Activated CD4-positive, alpha-beta T cell treated with anti-CD3 and anti-CD28 coated beads, Interleukin-2, amount 10 ng/mL, durations not matched to agents 7 days and 5 days (primary cell): ENCODE measurements at regions not wholly inside any gene's neighbourhood (a gene's known extent, or its start where the extent isn't known, plus 50 kb on each side); places are given as distances from the start of the nearest gene placed in this dataset.
"Not testable (repeated sequence)": the region's sequence is repeated elsewhere in the genome, so short reads cannot be mapped to it uniquely, and the experiment has no call there.

Experiments used
- CTCF ChIA-PET: fragments of 350-600 bp; sonication (Branson Sonifier 250); formaldehyde crosslinking; loops from one replicate; lab custom pipeline; 2021; ENCODE audit warnings: antibody characterized with exemption; lab: Charles Lee
- POLR2A ChIA-PET: fragments of 350-600 bp; sonication (Branson Sonifier 250); formaldehyde crosslinking; loops from one replicate; lab custom pipeline; 2021; ENCODE audit warnings: antibody characterized with exemption; lab: Charles Lee
- DNase-seq: peaks from one replicate; pipeline ENCODE4 v3.0.0-alpha.2; 2020
- H3K27ac Mint-ChIP-seq: one replicate; pipeline ENCODE4 v1.8.0; 2021; ENCODE audit warnings: mild to moderate bottlenecking, moderate library complexity, mixed read lengths
- H3K27me3 Mint-ChIP-seq: one replicate; pipeline ENCODE4 v1.8.0; 2021; ENCODE audit warnings: mixed read lengths
- H3K36me3 Mint-ChIP-seq: one replicate; pipeline ENCODE4 v1.8.0; 2021; ENCODE audit warnings: low read depth, mixed read lengths
- H3K4me1 Mint-ChIP-seq: one replicate; pipeline ENCODE4 v1.8.0; 2021; ENCODE audit warnings: mixed read lengths
- H3K4me3 Mint-ChIP-seq: one replicate; pipeline ENCODE4 v1.8.0; 2021; ENCODE audit warnings: mild to moderate bottlenecking, moderate library complexity, mixed read lengths
- H3K9me3 Mint-ChIP-seq: one replicate; pipeline ENCODE4 v1.8.0; 2021; ENCODE audit warnings: mixed read lengths

- POLR2A ChIA-PET: no interaction called here
Observed at GRCh38 chr13:22874839-22875238, 305.9 kb upstream of the SGCG start.

GRCh38 chr13:22877421-22877820 is 303.4 kb upstream of the SGCG start:
- Mint-ChIP-seq H3K27me3 (no peaks in the 10 kb centered on the region), H3K36me3 (no peaks in the 10 kb centered on the region), H3K4me1 (no peaks in the 10 kb centered on the region), H3K27ac (no peak overlapping the region), H3K9me3 (peaks cover 4% of the 10 kb centered on the region), H3K4me3 (no peak overlapping the region)
- POLR2A ChIA-PET: no interaction called here
- DNase-seq: no peak
- CTCF ChIA-PET: no interaction called here

More at GRCh38 chr13:22874839-22875238, 305.9 kb upstream of the SGCG start:
- H3K36me3 Mint-ChIP-seq: no peaks in the 10 kb centered on the region
- no peak overlapping the region for H3K4me3 Mint-ChIP-seq
- H3K9me3 Mint-ChIP-seq: peaks cover 4% of the 10 kb centered on the region
- no peak overlapping the region for H3K27ac Mint-ChIP-seq
- no peaks in the 10 kb centered on the region for H3K27me3 Mint-ChIP-seq
- no peak for DNase-seq
- H3K4me1 Mint-ChIP-seq: no peaks in the 10 kb centered on the region
- CTCF ChIA-PET: no interaction called here

DNA sequence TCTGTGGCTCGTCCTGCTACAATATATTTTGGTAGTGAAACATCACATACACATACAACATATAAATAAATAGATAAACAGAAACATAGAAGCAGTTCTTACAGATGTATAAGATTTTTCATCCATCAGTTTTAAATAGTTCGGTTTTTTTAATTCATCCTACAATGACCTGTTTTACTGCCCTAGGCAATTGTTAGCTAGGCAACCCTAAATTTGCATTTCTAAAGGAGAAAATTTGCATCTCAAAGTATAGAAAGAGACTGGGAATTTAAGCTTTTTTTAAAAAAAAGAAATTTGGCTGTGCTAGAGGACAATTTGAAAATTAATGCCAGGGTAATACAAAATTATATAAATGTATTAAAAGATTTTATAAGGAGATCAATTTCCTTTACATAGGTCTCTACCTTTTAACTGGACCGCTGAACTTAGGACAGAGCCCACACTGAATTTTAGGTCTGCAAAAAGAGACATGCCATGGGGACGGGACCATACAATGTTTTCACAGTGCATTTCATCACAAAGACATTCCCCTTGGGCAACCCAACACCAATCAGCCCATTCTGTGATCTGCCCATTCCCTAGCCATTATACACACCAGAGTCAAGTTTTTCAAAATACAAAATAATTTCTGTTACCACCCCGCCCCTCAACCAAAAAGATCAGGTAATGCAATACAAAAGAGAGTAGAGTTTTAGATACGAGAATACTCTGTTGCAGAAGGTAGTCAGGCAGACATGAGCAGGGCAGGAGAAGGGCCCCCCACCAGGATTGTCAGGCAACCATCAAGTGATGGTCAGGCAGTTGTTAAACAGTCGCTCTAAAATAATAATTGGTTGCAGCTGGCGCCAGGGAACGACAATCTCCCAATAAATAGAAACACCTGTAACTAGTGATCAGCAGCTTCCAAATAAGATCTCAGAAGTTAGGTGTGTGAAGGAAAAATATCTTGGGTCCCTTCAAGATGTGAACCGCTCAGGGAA is 299.7 kb upstream of the SGCG start:
- CTCF ChIA-PET: no interaction called here

GRCh38 chr13:22881721-22882608 is 298.8 kb upstream of the SGCG start:
- H3K9me3 Mint-ChIP-seq, H3K36me3 Mint-ChIP-seq, H3K27me3 Mint-ChIP-seq, H3K27ac Mint-ChIP-seq, CTCF ChIA-PET, DNase-seq, H3K4me1 Mint-ChIP-seq, POLR2A ChIA-PET, H3K4me3 Mint-ChIP-seq: not testable (repeated sequence)

More for the DNA sequence above, 299.7 kb upstream of the SGCG start:
- no peaks in the 10 kb centered on the region for H3K9me3 Mint-ChIP-seq
- POLR2A ChIA-PET: no interaction called here
- no peak overlapping the region for H3K4me3 Mint-ChIP-seq
- H3K27ac Mint-ChIP-seq: no peak overlapping the region
- H3K36me3 Mint-ChIP-seq: no peaks in the 10 kb centered on the region
- no peaks in the 10 kb centered on the region for H3K27me3 Mint-ChIP-seq
- no peaks in the 10 kb centered on the region for H3K4me1 Mint-ChIP-seq
- no peak for DNase-seq

DNA sequence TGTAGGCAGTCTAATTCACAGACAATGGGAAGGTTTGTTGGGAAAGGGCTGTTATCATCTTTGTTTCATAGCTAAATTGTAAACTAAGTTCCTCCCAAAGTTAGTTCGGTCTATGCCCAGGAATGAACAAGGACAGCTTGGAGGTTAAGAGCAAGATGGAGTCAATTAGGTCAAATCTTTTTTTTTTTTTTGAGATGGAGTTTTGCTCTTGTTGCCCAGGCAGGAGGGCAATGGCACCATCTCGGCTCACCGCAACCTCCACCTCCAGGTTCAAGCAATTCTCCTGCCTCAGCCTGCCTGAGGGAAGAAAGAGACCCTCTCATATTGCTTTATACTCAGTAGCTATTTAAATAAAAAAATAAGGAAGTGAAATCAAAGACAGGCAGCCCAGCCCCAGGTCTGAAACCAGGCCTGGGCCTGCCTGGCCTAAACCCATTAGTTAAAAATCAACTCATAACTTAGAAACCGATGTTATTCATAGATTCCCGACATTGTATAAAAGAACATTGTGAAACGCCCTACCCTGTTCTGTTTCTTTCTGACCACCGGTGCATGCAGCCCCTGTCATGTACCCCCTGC is 297.4 kb upstream of the SGCG start:
- ChIA-PET CTCF (no interaction called here), POLR2A (no interaction called here)
- no peaks in the 10 kb centered on the region for H3K27me3 Mint-ChIP-seq
- H3K27ac Mint-ChIP-seq: no peak overlapping the region
- no peaks in the 10 kb centered on the region for H3K9me3 Mint-ChIP-seq
- H3K36me3 Mint-ChIP-seq: no peaks in the 10 kb centered on the region
- no peak overlapping the region for H3K4me3 Mint-ChIP-seq
- no peaks in the 10 kb centered on the region for H3K4me1 Mint-ChIP-seq
- no peak for DNase-seq

DNA sequence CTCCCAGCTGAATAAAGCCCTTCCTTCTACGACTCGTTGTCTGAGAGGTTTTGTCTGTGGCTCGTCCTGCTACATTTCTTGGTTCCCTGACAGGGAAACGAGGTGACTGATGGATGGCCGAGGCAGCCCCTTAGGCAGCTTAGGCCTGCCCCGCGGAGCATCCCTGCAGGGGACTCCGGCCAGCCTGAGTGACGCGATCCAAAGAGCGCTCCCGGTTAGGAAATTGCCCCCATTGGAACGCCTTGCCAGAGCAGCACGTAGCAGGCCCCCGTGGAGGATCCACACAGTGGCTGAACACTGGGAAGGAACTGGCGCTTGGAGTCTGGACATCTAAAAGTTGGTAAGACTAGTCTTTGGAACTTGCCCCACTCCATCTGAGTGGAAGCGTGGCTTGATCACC is 296.8 kb upstream of the SGCG start:
- Mint-ChIP-seq H3K36me3 (no peaks in the 10 kb centered on the region), H3K4me1 (no peaks in the 10 kb centered on the region), H3K9me3 (no peaks in the 10 kb centered on the region), H3K27me3 (no peaks in the 10 kb centered on the region), H3K4me3 (no peak overlapping the region), H3K27ac (no peak overlapping the region)
- ChIA-PET CTCF (no interaction called here), POLR2A (no interaction called here)
- no peak for DNase-seq

DNA sequence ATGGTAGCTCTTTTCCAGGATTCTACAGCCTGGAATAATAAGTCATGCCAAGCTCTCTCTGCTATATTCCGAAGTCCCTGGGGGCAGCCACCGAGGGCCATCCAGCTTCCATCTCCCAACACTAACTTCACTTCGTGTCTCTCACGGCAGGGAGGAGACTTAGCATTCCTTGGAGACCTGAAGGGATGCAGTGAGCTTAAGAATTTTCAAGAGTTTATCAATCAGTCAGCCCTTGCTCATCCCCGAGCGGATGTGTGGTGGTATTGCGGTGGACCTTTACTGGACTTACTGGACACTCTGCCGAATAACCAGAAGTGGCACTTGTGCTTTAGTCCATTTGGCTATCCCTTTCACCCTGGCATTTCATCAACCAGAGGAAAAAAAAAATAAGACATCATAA is 294.7 kb upstream of the SGCG start:
- H3K4me1 Mint-ChIP-seq, POLR2A ChIA-PET, H3K4me3 Mint-ChIP-seq, H3K27ac Mint-ChIP-seq, H3K27me3 Mint-ChIP-seq, DNase-seq, H3K9me3 Mint-ChIP-seq, H3K36me3 Mint-ChIP-seq, CTCF ChIA-PET: not testable (repeated sequence)

DNA sequence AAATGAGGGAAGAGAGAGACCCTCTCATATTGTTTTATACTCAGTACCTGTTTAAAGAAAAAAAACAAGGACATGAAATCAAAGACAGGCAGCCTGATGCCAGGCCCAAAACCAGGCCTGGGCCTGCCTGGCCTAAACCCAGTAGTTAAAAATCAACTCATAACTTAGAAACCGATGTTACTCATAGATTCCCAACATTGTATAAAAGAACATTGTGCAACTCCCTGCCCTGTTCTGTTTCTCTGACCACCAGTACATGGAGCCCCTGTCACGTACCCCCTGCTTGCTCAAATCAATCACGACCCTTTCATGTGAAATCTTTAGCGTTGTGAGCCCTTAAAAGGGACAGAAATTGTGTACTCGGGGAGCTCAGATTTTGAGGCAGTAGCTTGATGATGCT is 291.4 kb upstream of the SGCG start:
- POLR2A ChIA-PET, DNase-seq, H3K4me1 Mint-ChIP-seq, H3K27ac Mint-ChIP-seq, CTCF ChIA-PET, H3K36me3 Mint-ChIP-seq, H3K27me3 Mint-ChIP-seq, H3K4me3 Mint-ChIP-seq, H3K9me3 Mint-ChIP-seq: not testable (repeated sequence)

DNA sequence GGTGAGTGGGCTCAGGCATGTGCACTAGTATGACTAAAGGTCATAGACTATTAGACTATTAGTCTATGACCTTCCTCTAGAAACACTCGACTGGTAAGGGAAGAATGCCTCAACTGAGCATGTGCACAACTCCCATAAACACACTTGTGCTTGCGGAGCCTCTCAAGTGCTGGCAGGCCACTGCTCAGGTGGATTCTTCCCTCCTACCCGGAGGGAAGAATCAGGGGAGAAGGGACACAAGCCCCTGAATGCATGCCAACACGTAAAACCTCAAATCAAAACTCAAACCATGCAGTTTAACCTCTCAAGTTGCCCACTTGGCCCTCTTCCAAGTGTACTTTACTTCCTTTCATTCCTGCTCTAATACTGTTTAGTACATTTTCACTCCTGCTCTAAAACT is 287.6 kb upstream of the SGCG start:
- Mint-ChIP-seq H3K27ac (no peak overlapping the region), H3K4me3 (no peak overlapping the region), H3K27me3 (no peaks in the 10 kb centered on the region), H3K36me3 (no peaks in the 10 kb centered on the region), H3K4me1 (no peaks in the 10 kb centered on the region), H3K9me3 (peaks cover 2% of the 10 kb centered on the region)
- ChIA-PET POLR2A (no interaction called here), CTCF (no interaction called here)
- no peak for DNase-seq

DNA sequence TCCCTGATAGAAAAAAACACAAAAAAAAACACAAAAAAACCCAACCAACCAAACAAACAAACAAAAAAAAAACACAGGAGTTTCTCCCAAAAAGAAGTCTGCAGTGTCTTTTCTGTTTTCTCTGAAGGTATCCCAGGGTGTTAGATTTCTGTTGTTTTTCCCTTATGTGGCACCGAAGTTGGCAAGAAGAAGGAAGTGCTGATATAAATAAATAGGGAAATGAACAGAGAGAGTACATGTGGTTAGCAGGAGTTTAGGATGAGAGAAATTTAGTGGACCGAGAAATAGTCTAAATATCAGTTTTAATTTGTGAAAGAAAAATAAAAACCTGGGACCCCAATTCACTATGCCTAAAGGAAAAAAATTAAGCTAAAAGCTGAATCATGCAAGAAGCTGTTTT is 287.0 kb upstream of the SGCG start:
- CTCF ChIA-PET: no interaction called here
- no peak for DNase-seq
- H3K4me1 Mint-ChIP-seq: no peaks in the 10 kb centered on the region
- no peak overlapping the region for H3K4me3 Mint-ChIP-seq
- H3K27me3 Mint-ChIP-seq: no peaks in the 10 kb centered on the region
- H3K9me3 Mint-ChIP-seq: peaks cover 2% of the 10 kb centered on the region
- no peak overlapping the region for H3K27ac Mint-ChIP-seq
- POLR2A ChIA-PET: no interaction called here
- no peaks in the 10 kb centered on the region for H3K36me3 Mint-ChIP-seq

- no peaks in the 10 kb centered on the region for H3K27me3 Mint-ChIP-seq
- DNase-seq: no peak
- H3K27ac Mint-ChIP-seq: no peak overlapping the region
- ChIA-PET POLR2A (no interaction called here), CTCF (no interaction called here)
- no peaks in the 10 kb centered on the region for H3K4me1 Mint-ChIP-seq
- H3K4me3 Mint-ChIP-seq: no peak overlapping the region
- peaks cover 2% of the 10 kb centered on the region for H3K9me3 Mint-ChIP-seq
- H3K36me3 Mint-ChIP-seq: no peaks in the 10 kb centered on the region
Observed at GRCh38 chr13:22897571-22898314, 283.0 kb upstream of the SGCG start.

DNA sequence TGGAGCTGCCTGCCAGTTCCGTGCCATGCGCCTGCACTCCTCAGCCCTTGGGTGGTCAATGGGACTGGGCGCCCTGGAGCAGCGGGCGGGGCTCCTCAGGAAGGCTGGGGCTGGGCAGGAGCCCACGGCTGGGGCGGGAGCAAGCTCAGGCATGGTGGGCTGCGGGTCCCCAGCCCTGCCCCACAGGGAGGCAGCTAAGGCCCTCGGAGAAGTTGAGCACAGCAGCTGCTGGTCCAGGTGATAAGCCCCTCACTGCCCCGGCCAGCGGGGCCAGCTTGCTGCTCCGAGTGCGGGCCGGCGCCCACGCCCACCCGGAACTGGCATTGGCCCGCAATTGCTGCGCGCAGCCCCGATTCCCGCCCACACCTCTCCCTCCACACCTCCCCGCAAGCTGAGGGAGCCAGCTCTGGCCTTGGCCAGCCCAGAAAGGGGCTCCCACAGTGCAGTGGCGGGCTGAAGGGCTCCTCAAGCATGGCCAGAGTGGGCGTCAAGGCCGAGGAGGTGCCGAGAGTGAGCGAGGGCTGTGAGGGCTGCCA is 280.3 kb upstream of the SGCG start:
- CTCF ChIA-PET, H3K9me3 Mint-ChIP-seq, H3K27ac Mint-ChIP-seq, H3K36me3 Mint-ChIP-seq, POLR2A ChIA-PET, DNase-seq, H3K4me1 Mint-ChIP-seq, H3K4me3 Mint-ChIP-seq, H3K27me3 Mint-ChIP-seq: not testable (repeated sequence)
